Activated T-cell treated with anti-CD3 and anti-CD28 coated beads, Interleukin-2, amount 50 U/mL, for 1 hour (primary cell): ENCODE measurements at regions not wholly inside any gene's neighbourhood (a gene's known extent, or its start where the extent isn't known, plus 50 kb on each side); places are given as distances from the start of the nearest gene placed in this dataset.
"Not testable (repeated sequence)": the region's sequence is repeated elsewhere in the genome, so short reads cannot be mapped to it uniquely, and the experiment has no call there.

Experiments used
- DNase-seq: peaks from one replicate; pipeline ENCODE4 v3.0.0-alpha.2; 2020

GRCh38 chr12:93080994-93081809 lies 152.1 kb upstream of the EEA1 start:
- DNase-seq = no peak

- DNase-seq = no peak
Observed at GRCh38 chr12:93081810-93082165, 152.7 kb upstream of the EEA1 start.

- DNase-seq = no peak
Observed at GRCh38 chr12:93085383-93086287, 156.5 kb upstream of the EEA1 start.

- no peak for DNase-seq
Observed at GRCh38 chr12:93086288-93086727, 157.2 kb upstream of the EEA1 start.

GRCh38 chr12:93087840-93088610 lies 158.9 kb upstream of the EEA1 start:
- DNase-seq = no peak

GRCh38 chr12:93089805-93090569 lies 160.9 kb upstream of the EEA1 start:
- DNase-seq = no peak

GRCh38 chr12:93090731-93091172 lies 161.7 kb upstream of the EEA1 start:
- DNase-seq = no peak

- no peak for DNase-seq
Observed at GRCh38 chr12:93091886-93092648, 163.0 kb upstream of the EEA1 start.

- DNase-seq = no peak
Observed at GRCh38 chr12:93092649-93092945, 163.5 kb upstream of the EEA1 start.

- no peak for DNase-seq
Observed at GRCh38 chr12:93093243-93093642, 164.1 kb upstream of the EEA1 start.

- not testable (repeated sequence) for DNase-seq
Observed at GRCh38 chr12:93094222-93094621, 165.1 kb upstream of the EEA1 start.

- no peak for DNase-seq
Observed at GRCh38 chr12:93094988-93095737, 166.1 kb upstream of the EEA1 start.

- DNase-seq = no peak
Observed at GRCh38 chr12:93097417-93097816, 168.3 kb upstream of the EEA1 start.

GRCh38 chr12:93098077-93098476 lies 169.0 kb upstream of the EEA1 start:
- DNase-seq = peak; percentile 43

- no peak for DNase-seq
Observed at GRCh38 chr12:93099792-93100191, 170.7 kb upstream of the EEA1 start.

- DNase-seq = no peak
Observed at GRCh38 chr12:93100610-93101009, 171.5 kb upstream of the EEA1 start.

GRCh38 chr12:93101367-93101766 lies 172.3 kb upstream of the EEA1 start:
- DNase-seq = no peak

GRCh38 chr12:93102312-93102711 lies 173.2 kb upstream of the EEA1 start:
- DNase-seq = no peak

- no peak for DNase-seq
Observed at GRCh38 chr12:93102744-93103143, 173.6 kb upstream of the EEA1 start.

GRCh38 chr12:93103154-93103553 lies 174.1 kb upstream of the EEA1 start:
- DNase-seq = no peak

- no peak for DNase-seq
Observed at GRCh38 chr12:93104535-93104934, 175.4 kb upstream of the EEA1 start.
